ENCODE measurements at regions not wholly inside any gene's neighbourhood (a gene's known extent, or its start where the extent isn't known, plus 50 kb on each side); places are given as distances from the start of the nearest gene placed in this dataset.

DNA sequence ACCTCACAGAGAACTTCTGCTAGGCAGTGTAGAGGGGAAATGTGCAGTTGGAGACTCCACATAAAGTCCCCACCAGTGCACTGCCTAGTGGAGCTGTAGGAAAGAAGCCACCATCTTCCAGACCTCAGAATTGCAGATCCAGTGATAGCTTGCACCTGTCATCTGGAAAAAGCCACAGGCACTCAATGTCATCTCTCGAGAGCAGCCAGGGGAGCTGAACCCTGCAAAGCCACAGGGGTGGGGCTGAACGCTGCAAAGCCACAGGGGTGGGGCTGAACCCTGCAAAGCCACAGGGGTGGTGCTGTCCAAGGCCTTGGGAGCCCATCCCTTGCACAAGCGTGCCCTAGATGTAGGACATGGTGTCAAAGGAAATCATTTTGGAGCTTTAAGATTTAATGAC is 1226.3 kb downstream of the PCDH7 start:
- DNase-seq (ENCODE audit: low read depth in 2 of 2) = no peak

DNA sequence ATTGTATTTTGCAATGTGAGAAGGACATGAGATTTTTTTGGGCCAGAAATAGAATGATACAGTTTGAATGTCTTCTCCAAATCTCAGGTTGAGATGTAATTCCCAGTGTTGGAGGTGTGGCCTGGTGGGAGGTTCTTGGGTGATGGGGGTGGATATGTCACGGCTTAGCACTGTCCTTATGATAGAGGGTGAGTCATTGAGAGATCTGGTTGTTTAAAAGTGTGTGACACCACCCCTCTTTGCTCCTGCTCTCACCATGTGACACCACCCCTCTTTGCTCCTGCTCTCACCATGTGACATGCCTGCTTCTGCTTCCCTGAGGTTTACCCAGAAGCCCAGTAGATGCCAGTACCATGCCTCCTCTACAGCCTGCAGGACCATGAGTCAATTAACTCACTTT is 1226.9 kb downstream of the PCDH7 start:
- no peak for DNase-seq (ENCODE audit: low read depth in 2 of 2)

DNA sequence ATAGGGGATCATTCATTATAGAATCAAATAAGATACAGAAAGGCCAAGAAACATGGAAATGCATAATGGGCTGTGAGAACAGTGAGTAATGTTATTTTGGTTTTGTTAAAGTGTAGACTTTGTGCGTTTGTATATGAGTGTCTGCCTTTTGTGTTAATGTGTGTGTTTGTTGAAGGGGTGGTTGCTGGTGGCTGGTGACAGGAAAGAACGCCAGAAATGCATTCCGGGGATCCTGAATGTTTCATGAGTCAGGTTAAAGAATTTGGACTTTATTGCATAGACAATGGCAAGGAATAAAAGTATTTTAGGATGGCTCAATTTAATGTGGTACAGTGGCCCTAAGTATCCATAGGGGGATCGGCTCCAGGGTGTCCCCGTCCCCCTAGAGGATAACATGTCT is 1228.9 kb downstream of the PCDH7 start:
- DNase-seq (ENCODE audit: low read depth in 2 of 2) = no peak

DNA sequence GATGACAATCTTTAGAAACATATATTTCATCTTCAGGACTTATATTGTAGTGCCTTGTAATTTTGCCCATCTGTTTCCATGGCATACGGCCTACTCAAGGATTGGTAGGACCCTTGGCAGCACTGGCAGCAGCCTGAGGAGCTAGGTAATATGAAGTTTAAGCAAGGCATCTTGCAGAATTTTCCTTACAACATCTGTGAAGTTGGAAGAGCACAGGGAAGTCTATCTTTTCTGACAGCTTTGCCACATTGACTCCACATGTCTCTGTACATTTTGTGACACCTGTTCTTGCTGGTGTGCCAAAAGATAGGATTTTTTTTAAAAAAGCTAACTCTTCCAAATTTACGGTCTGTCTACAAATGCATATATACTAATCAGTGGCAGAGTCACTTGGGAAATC is 1235.2 kb downstream of the PCDH7 start:
- DNase-seq (ENCODE audit: low read depth in 2 of 2) = no peak

DNA sequence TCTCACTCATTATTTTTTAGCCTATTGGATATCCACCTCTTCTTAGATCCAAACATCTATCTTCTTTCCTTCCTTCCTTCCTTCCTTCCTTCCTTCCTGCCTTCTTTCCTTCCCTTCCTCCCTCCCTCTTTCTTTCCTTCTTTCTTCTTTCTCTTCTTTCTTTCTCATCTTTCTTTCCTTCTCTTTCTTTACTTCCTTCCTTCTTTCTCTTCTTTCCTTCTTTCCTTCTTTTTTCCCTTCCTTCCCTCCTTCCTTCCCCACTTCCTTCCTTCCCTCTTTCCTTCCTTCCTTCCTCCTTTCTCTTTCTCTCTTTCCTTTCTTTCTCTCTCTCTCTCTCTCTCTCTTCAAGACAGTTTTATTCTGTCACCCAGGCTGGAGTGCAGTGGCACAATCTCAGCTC is 1239.8 kb downstream of the PCDH7 start:
- no peak for DNase-seq (ENCODE audit: low read depth in 2 of 2)

DNA sequence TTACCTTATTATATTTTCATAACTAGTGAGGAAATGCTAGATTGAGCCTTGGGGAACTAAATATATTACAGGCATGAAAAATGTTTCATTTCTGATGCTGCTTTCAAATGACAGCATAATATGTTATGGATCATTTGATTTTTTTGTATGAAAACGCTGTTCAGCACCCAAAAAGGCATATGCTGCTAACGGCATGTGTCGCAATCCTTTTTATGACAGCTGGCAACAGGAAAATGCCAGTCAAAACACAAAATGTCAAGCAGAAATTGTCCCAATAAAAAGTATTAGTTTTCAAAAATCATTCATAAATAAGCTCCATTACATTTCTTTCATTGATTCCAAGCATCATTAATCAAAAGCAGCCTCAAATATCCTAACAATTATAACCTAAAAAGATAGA is 1244.5 kb downstream of the PCDH7 start:
- no peak for DNase-seq (ENCODE audit: low read depth in 2 of 2)

DNA sequence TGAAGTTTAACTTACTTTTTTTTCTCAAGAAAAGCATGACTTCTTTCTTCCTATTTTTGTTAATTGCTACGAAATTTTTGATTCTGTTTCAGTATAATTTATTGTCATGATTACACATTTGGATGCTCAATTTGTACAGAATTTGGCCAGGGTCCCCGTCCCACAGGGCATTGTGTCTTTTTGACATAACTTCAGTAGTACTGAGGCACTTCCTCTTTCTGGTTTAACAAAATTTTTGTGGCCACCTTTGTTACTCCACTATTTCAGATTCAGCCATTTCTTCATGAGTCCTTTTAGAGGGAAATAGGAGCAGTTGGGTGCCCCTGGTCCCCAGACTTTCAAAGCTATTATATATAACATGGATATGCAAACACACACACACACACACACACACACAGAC is 1248.7 kb downstream of the PCDH7 start:
- no peak for DNase-seq (ENCODE audit: low read depth in 2 of 2)

DNA sequence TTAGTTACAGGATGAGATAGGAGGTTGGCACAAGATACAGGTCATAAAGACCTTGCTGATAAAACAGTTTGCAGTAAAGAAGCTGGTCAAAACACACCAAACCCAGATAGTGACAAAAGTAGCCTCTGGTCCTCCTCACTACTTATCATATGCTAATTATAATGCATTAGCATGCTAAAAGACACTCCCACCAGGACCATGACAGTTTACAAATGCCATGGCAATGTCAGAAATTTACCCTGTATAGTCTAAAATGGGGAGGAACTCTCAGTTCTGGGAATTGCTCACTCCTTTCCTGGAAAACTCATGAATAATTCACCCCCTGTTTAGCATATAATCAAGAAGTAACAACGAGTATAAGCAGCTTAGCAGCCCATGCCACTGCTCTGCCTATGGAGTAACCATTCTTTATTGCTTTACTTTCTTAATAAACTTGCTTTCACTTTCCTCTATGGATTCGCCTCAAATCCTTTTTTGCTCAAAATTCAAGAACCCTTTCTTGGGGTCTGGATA is 1254.4 kb downstream of the PCDH7 start:
- no peak for DNase-seq (ENCODE audit: low read depth in 2 of 2)

DNA sequence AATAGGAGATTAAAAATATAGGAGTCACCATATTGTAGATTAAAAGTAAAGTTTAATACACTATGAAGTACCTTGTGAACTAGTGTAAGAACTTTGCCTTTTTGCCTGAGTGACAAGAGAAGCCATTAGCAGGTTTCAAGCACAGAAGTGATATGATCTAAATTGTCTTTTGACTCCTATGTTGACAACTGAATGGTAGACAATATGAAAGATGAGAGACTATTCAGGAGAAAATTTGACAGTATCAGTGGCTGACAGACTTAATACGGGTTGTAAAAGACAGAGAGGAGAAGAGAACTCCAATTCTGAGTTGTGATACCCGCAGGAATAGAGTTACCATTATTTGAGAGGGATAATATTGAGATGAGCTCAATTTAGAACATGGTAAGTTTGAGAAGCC is 1259.8 kb downstream of the PCDH7 start:
- no peak for DNase-seq (ENCODE audit: low read depth in 2 of 2)

DNA sequence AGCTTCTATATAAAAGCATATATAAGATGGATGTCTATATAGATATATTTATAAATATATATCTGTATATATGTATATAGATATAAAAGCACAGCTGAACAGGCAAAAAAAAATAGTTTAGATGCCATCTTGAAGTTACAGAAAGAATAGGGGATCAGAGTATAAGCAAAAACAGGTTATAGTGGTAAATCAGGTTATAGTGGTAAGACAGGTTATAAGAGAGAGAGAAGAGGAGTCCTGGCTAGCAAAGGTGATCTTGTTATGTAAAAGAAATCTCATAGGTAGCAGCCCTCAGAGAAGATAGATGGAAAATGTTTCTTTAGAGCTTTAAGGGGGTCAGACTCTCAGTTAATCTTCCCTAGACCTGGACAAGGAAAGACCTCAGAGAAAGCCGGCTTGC is 1263.1 kb downstream of the PCDH7 start:
- DNase-seq (ENCODE audit: low read depth in 2 of 2) = no peak

DNA sequence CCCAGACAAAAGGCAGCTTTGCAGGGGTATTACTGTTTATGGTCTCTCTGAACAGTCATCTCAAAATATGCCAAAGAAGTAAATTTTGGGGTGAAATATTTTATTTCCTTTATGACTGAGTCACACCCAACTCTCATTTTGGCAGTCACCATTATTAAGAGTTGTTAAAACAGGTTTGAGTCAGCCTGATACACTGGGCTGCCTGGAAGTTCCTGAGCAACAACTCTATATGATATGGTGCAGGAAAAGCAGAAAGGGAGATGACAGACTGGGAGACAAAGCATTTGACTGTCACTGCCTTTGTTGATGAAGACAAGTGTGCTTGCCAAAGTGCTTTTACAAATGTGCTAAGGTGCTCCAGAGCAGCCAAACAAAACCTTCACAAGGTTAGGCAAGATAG is 1263.5 kb downstream of the PCDH7 start:
- no peak for DNase-seq (ENCODE audit: low read depth in 2 of 2)

DNA sequence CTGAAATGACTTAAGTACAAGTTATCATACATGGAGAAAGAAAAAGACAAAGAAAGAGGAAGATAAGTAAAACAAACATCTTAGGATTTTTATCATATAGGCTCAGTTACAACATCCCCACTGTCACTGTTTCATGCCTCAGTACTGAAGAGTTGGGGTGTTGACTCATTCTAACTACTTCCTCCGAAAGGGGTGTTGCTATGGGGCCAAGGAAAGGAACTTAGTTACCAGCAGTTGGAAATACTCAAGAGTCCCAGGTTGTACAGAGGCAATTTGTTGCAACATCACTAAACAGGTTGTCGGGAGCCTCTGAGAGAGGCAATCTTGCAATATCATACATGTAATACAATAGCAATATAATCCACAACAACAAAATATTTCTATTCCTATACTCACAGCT is 1264.7 kb downstream of the PCDH7 start:
- DNase-seq (ENCODE audit: low read depth in 2 of 2) = no peak

DNA sequence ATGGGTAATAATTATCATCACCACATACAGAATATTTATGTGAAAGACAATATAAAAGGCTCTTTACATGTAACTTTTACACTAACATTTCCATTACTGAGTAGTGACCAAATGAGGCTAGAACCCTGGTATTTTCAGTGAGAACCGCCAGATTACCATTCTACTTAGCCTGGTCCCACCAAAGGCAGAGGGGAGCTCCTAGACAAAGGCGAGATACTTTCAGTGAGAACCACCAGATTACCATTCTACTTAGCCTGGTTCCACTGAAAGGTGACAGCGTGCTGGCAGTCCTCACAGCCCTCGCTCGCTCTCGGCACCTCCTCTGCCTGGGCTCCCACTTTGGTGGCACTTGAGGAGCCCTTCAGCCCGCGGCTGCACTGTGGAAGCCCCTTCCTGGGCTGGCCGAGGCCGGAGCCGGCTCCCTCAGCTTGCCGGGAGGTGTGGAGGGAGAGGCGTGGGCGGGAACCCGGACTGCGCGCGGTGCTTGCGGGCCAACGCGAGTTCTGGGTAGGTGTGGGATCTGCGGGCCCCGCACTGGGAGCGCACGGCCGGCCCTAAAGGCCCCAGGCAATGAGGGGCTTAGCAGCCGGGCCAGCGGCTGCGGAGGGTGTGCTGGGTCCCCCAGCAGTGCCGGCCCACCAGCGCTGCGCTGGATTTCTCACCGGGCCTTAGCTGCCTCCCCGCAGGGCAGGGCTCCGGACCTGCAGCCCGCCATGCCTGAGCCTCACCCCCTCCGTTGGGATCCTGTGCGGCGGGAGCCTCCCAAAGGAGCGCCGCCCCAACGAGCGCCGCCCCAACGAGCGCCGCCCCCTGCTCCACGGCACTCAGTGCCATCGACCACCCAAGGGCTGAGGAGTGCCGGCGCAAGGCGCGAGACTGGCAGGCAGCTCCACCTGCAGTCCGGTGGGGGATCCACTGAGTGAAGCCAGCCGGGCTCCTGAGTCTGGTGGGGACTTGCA is 1276.1 kb downstream of the PCDH7 start:
- DNase-seq (ENCODE audit: low read depth in 2 of 2) = no peak

DNA sequence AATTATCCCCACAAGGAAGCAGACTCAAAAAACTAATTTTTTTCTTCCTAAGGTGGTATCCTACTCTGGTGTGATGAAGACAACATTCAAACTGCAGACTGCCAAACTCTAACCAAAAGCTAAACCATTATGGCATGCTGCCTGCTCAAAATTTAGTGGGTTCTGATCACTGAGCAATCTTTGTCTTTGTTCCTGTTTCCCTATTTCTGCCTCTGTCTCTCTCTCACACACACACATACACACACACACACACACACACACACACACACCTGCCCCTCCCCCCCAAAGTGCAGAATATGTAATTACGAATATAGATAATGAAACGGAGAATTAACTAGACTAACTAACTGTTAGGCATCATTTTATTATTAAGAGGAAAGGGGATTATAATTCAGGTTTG is 1278.6 kb downstream of the PCDH7 start:
- DNase-seq (ENCODE audit: low read depth in 2 of 2) = no peak

DNA sequence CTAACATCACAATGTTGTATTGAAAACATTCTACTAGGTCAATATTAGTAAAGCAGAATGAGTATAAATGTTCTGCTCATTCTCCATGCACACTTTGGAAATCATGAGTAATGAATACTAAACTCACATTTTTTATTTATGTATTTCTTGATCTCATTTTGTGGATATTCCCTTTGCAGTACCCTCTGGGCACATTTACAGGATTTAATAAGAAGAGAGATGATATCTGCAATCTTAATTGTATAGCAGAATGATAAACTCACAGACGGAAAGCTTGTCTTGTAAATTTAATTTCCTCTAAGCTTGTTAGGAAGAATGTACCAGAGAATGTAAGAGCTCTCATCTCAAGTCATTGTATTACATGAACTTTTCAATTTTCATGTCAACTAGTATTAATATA is 1279.7 kb downstream of the PCDH7 start:
- DNase-seq (ENCODE audit: low read depth in 2 of 2) = no peak

DNA sequence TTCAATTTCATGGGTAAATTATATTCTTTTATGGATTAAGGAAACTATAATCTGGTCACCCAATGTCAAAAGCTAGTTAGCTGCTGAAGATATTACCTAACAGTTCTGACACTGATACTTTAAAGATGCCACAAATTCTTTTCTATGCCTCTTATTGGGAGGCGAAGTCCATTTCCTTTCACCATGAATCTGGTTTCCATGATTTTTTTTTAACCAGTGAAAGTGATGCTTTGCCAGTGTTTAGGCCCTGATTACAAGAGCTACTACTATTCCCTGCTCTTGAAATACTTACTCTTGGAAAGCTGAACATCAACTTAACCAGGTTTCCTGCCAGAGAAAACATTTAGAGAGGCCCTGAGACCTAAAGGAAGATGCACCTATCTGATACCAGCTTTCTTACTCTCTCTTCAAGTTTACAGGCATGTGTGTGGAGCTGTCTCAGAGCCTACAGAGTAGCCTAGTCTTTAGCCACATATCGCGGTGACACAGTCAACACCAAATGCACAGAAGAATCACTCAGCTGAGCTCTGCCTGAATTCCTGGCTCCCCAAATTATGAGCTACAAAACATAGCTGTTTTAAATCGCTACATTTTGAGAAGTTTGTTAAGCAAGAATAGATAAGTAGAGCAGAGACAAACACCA is 1280.8 kb downstream of the PCDH7 start:
- no peak for DNase-seq (ENCODE audit: low read depth in 2 of 2)

DNA sequence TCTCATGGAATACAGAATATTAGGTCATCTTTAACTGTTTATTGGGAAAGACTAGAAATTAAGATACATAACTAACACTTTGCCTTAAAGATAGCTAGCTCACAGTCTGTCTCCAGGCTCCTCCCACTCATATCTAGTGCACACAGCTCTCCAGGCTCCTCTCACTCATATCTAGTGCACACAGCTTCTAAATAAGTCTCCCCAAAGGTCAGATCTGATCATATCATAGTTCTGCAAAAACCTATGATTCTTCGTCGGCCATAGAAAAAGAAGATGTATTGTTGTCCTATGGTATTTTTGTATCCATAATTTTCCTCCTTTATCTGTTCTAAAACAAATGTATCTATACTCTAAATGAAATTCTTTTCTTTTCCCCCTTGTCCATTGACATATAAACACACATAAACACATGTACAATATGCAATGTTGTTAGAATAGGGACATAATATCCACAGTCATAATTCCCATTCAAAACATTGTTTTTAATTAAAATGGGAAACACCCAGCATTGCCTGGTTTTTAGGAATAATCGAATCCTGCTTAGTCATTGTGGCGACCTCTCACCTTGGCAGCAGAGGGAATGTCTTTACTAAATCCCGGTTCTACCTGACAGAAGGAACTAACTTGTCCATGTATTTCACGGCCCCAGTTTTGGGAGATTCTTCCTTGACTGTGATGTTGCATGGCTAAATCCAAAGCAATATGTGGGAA is 1282.0 kb downstream of the PCDH7 start:
- no peak for DNase-seq (ENCODE audit: low read depth in 2 of 2)

DNA sequence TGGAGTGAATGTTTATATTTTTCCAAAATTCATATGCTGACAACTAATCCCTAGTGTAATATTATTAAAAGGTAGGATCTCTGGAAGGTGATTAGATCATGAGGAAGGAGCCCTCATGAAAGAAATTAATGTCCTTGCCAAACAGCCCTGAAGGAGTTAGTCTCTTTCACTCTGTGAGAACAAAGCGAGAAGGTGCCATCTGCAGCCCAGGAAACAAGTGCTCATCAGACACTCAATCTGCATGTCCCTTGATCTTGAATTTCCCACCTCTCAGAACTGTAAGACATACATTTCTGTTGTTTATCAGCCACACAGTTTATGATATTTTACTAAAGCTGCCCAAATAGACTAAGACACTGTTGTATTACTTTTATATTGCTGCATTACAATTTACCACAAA is 1283.4 kb downstream of the PCDH7 start:
- no peak for DNase-seq (ENCODE audit: low read depth in 2 of 2)

DNA sequence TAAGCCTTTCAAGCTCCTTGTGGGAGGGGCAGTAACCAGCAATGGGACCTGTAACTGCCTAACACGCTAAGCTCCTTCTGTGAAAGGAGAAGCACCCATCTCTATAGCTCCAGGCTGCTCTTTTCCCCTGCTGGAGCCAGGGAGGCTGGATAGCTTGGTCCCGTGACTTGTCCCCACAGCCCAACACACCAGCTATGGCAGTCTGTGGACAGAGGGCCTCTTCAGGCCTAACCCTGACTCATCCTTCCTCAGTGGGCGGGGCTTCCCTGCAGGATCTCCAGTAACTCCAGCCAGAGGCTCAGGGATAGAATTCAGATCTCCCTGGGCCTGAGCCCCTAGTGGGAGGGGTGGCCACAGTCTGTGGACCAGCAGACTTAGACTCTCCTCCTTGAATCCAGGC is 1290.1 kb downstream of the PCDH7 start:
- DNase-seq (ENCODE audit: low read depth in 2 of 2) = no peak

DNA sequence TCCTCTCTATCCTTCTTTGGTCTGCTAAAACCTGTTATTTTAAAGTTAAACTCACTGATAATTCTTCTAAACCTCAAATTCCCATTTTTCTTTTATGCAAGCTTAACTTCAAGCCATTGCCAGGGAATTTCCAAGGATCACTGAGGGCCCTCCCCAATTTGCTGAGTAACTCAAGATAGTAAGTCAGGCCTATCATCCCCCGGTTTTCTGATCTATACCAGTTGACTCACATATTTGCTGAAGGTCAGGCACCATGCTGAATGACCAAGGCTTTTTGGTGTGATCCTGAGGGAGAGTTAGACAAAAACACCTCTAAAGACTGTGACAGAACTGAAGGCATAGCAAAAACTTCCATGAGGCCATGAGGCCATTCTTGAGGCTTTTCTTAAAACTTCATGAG is 1301.9 kb downstream of the PCDH7 start:
- no peak for DNase-seq (ENCODE audit: low read depth in 2 of 2)

DNA sequence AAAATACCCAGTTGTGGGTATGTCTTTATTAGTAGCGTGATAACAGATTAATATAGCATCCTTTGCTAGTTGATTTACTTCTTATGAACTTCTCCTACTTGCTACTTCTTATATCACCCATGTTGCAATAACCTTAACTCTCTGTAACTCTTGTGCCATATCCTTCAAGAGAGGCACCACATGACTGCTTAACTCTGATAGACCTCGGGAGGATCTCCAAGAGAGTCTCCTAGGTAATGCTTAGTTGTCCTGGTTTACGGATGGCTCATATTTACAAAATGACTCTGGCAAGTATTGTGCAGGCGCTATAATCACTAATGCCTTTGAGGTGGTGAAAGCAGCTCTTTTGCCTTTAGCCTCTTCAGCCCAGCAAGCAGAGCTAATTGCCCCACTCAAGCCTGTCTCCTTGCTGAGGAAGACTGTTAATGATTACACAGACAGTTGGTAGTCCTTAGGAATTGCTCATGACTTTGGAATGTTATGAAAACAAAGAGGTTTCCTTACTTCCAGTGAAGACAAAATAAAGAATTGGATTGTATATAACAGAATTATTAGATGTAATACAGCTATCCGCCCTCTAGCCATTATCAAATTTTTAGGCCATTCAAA is 1305.8 kb downstream of the PCDH7 start:
- no peak for DNase-seq (ENCODE audit: low read depth in 2 of 2)

DNA sequence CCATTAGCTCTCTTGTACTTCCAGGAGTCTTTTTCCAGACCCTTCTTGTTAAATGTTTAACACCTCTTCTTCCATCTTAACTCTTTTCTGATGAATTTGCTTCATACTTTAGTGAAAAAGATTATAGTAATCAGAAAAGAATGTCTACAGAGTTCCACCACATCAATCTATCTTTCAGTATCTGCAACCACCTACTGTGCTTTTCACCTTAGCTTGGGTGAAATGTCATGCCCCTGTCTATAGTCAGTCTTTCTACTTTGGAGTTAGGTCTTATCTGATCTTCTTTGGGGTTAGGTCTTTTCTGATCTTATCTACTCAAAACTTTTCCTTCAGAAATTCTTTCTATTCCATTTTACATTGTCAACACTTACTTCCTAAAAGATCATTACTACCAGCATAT is 1310.2 kb downstream of the PCDH7 start:
- DNase-seq (ENCODE audit: low read depth in 2 of 2) = no peak

All from stimulated activated CD8-positive, alpha-beta memory T cell treated with anti-CD3 and anti-CD28 coated beads, Interleukin-2, amount 100 ng/mL, for 48 hours (primary cell).